A673 (cell line): ENCODE measurements at regions not wholly inside any gene's neighbourhood (a gene's known extent, or its start where the extent isn't known, plus 50 kb on each side); places are given as distances from the start of the nearest gene placed in this dataset.
"Not testable (repeated sequence)": the region's sequence is repeated elsewhere in the genome, so short reads cannot be mapped to it uniquely, and the experiment has no call there.

Experiments
- CTCF ChIP-seq: fragments of 300-800, 200-600 bp; sonication (generic); conservative IDR thresholded peaks from 2 replicates; pipeline ENCODE4 v1.5.1; 2017; ENCODE audit warnings: low read depth, mild to moderate bottlenecking, antibody characterized with exemption, low read length, moderate library complexity, mixed read lengths
- EZH2 ChIP-seq: fragments of 200-600 bp; sonication (generic); IDR thresholded peaks from 2 replicates; pipeline ENCODE4 v1.6.1; 2017; ENCODE audit warnings: borderline replicate concordance, low read depth, mild to moderate bottlenecking, mixed read lengths, antibody characterized with exemption, low read length; ENCODE audit not compliant: poor library complexity, severe bottlenecking

GRCh38 chr4:189658259-189658658, 282.4 kb upstream of the FRG1 start:
- TF ChIP-seq CTCF, EZH2: not testable (repeated sequence)
